MG63 (cell line): ENCODE measurements at regions not wholly inside any gene's neighbourhood (a gene's known extent, or its start where the extent isn't known, plus 50 kb on each side); places are given as distances from the start of the nearest gene placed in this dataset.
"Not testable (repeated sequence)": the region's sequence is repeated elsewhere in the genome, so short reads cannot be mapped to it uniquely, and the experiment has no call there.

Experiments used
- DNase-seq: peaks from one replicate; pipeline ENCODE4 v3.0.0-alpha.2; 2020
- H3K27me3 ChIP-seq: fragments of 250-450 bp; sonication (Bioruptor Pico); 2 replicates; pipeline ENCODE4 v1.5.1; 2020; ENCODE audit warnings: mild to moderate bottlenecking, moderate library complexity
- H3K36me3 ChIP-seq: fragments of 250-450 bp; sonication (Bioruptor Pico); 2 replicates; pipeline ENCODE4 v1.5.1; 2020; ENCODE audit warnings: mild to moderate bottlenecking, moderate library complexity
- H3K4me3 ChIP-seq: fragments of 250-450 bp; sonication (Bioruptor Pico); 2 replicates; pipeline ENCODE4 v1.5.1; 2020; ENCODE audit warnings: mild to moderate bottlenecking, moderate library complexity
- H3K9me3 ChIP-seq: fragments of 250-450 bp; sonication (Bioruptor Pico); 2 replicates; pipeline ENCODE4 v1.5.1; 2020; ENCODE audit warnings: mild to moderate bottlenecking, moderate library complexity

DNA sequence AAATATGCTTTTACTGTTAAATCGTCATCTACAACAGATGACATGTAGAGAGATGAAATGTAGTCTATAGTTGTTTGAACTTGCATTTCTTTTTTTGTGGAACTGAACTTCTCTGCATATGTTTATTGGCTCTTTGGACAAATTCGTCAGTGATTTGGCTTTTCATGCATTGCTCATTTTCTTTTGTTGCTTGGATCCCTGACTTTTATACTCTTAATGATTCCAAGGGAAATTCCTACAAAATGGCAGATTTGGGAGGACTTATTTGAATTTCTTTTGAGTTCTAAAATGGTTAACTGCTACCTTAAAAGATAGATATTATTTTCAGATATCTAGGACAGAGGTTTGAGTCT is 65.4 kb downstream of the UTRN start:
- DNase-seq: no peak
- H3K4me3 ChIP-seq: 0 out of 2 replicates have a peak overlapping the region, but pooled peaks have one; percentile 3

DNA sequence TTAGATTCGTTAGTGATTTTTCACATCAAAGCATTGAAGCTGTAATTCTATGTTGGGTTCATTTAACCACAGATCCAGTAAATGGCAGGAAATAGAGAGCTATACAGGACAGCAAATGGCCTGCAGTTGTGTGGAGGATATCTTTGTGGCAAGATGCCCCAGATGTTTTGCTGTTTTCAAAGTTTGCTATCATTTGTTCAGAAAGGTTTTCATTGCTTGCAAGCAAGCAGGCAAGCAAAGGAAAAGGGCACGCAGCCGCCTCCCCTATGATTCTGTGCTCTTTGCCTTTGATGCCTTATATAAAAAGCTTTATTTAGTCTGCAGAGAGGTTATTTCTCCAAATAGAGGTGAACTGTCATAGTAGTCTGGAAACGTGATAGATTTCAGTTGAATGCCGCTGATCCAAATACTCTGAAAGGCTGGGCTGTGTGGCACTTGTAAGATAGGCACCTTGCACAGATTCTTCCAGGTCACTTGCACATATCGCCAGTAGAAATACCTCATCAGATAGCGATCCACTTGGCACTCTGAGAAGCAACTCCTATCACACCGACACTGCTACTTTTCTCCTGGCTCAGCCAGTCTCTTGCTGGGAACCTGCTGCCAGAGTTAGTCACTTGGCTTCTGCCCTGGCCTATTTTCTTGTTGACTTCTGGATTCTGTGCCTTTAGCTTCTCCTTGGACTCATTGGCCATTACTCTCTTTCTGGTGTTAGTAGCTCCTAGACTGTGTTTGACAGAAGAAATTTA is 66.4 kb downstream of the UTRN start:
- peak; percentile 52 for DNase-seq
- Histone ChIP-seq H3K36me3 (no peaks in the 10 kb centered on the region), H3K4me3 (no peak overlapping the region), H3K9me3 (no peaks in the 10 kb centered on the region), H3K27me3 (no peaks in the 10 kb centered on the region)

More for the DNA sequence above, 65.4 kb downstream of the UTRN start:
- Histone ChIP-seq H3K9me3 (no peaks in the 10 kb centered on the region), H3K27me3 (no peaks in the 10 kb centered on the region), H3K36me3 (no peaks in the 10 kb centered on the region)

DNA sequence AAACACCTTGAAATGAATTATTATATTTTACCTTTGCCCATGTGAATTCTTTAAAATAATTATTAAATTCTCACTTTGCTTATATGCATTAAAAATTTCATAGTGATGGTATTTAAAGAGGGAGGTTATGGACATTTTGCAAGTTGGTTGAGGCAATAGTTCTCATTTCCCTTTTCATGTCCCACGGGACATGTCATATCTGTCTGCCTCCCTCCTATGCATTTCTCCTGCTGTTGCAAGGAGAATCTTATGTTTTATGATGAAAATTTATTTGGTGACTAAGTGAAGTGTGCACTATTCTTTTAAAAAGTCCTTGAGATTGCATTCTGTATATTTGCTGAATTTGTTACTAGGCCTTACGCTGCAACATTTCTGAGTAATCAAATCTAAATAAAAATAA is 67.2 kb downstream of the UTRN start:
- Histone ChIP-seq H3K4me3 (no peak overlapping the region), H3K9me3 (no peaks in the 10 kb centered on the region), H3K27me3 (no peaks in the 10 kb centered on the region), H3K36me3 (no peaks in the 10 kb centered on the region)
- DNase-seq: no peak

DNA sequence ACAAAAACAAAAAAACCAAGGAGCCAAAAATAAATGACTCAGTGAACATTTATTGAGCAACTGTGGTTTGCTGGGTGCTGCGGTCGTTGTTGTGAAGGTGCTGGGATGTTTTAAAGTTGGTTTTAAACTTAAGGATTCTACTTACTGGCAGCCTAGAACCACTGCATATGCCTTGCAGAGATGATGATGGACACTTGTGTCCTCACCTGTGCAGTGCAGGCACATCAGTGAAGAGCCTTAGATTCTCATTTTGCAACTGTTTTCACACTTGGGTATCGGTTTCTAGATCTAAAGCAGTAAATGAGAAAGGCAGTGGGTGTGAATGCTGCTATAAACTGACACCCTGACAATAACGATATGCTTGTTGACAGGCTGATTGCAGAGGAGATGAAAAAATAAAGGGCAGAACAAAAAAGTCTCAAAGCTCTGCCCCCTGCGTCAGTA is 68.8 kb downstream of the UTRN start:
- Histone ChIP-seq H3K4me3 (no peak overlapping the region), H3K36me3 (no peaks in the 10 kb centered on the region), H3K9me3 (no peaks in the 10 kb centered on the region), H3K27me3 (no peaks in the 10 kb centered on the region)
- DNase-seq: no peak

DNA sequence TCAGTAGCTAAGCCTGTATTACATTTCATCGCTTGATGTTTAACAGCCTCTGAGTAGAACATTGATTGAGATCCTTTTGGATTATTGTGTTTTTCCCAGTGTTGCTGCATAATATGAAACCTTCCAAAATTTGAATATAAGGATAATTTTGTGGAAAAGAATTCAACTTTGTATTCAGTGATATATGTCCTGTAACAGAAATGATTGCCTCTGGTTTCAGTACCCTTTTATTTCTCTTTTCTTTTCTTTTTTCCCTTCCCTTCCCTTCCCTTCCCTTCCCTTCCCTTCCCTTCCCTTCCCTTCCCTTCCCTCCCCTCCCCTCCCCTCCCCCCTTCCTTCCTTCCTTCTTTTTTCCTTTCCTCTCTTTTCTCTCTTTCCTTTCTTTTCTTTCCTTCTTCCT is 74.6 kb downstream of the UTRN start:
- DNase-seq: no peak
- Histone ChIP-seq H3K9me3 (no peaks in the 10 kb centered on the region), H3K27me3 (no peaks in the 10 kb centered on the region), H3K4me3 (no peak overlapping the region), H3K36me3 (no peaks in the 10 kb centered on the region)

DNA sequence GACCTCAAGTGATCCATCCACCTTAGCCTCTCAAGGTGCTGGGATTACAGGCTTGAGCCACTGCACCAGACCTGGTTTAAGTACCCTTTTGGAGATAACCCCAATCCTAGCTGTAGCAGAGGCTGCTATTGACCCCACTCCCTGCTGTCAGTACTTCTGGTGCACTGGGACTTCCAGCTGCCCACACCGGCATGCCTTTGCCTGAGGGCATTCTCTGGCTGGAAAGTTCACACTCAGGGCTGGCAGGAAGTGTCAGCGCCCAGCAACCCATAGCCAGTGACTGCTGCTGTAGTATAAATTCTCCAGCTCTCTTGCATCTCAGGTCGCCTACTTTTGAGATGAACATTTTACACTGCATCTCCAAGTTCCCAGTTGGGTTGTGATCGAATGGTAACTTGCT is 75.3 kb downstream of the UTRN start:
- peak; percentile 54 for DNase-seq
- Histone ChIP-seq H3K27me3 (no peaks in the 10 kb centered on the region), H3K4me3 (no peak overlapping the region), H3K36me3 (no peaks in the 10 kb centered on the region), H3K9me3 (no peaks in the 10 kb centered on the region)

DNA sequence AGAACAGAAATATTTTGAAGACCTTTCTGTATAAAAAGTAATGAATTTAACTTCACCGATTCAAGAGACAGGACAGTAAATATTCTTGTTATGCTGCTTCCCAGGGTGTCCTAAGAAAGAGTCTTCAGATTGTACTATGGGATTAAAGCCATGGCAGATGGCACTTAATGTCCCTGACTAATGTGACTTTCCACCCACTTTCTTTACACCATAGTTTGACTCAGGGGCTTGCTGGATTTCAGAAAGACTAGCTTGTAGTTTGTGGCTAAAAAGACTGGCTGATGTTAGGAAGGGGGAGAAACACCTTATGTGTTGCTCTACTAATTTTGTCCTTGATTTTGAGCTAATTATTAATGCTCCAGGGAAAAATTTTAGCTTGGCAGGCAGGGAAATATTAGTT is 75.9 kb downstream of the UTRN start:
- Histone ChIP-seq H3K4me3 (no peak overlapping the region), H3K36me3 (no peaks in the 10 kb centered on the region), H3K27me3 (no peaks in the 10 kb centered on the region), H3K9me3 (no peaks in the 10 kb centered on the region)
- no peak for DNase-seq

DNA sequence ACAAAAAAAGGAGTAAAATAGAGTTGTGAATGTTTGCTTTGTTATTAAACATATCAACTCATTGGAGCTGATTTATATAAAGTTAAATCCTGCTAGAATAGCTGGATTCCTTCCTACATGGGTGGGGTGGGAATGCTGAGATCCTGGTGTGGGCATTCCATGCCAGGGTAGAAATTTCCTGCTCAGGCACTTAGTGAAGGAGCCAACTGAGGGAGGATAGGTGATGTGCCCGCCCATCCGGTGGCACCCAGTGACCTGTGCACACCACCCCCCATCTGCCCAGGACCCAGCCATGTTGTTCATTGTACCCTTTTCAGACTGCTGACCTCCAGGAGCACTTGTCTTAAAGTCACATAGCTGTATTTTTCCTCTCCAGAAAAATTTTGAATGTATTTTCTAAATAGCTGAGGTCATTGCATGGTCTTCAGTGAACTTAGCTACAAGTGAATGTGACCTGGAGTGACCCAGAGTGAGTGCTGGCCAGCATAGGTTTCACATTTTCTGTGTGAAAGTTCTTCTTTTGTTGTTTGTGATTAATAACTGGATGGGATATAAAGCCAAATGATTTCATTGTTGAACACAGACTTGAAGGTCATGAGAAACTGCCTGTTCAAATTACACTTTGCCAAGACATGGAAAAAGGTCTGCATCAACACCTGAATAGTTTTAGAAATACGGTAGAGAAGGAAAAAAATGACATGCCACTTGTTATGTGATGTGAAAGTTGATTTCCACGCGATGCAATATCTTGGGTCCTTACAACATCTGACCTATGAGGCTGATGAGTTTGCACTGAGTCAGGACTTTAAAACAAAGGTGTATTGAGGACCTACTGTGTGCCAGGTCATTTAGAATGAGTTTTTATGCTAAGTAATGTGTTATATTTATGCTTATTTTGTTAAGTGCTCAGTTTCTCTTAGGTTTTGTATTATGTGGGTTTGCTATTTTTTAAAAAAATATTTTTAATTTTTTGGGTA is 77.2 kb downstream of the UTRN start:
- Histone ChIP-seq H3K4me3 (no peak overlapping the region), H3K36me3 (no peaks in the 10 kb centered on the region), H3K9me3 (no peaks in the 10 kb centered on the region), H3K27me3 (no peaks in the 10 kb centered on the region)
- DNase-seq: peak; percentile 23

DNA sequence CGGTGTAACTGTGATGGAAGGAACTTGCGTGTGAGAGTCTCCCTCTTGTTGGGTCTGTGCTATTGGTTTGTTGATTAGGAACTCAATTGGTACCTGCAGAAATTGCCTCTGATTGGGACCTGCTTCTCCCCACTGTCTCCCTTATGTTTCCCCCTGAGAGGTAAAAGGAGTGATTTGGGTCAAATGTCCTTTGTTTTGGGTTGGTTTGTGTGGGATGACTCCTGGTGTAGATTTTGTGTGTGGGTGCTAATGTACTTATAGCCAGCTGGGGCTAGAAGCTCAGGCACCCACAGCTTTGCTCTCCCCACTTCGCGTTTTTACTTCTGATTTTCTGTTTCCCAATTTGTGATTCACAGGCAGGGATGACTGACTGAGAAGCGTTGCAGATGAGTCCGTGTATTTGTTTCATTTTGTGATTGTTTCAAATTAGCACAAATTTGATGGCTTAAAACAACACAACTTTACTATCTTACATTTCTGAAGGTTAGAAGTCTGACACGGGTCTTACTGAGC is 79.1 kb downstream of the UTRN start:
- Histone ChIP-seq H3K36me3 (no peaks in the 10 kb centered on the region), H3K4me3 (no peak overlapping the region), H3K9me3 (no peaks in the 10 kb centered on the region), H3K27me3 (no peaks in the 10 kb centered on the region)
- DNase-seq: no peak

DNA sequence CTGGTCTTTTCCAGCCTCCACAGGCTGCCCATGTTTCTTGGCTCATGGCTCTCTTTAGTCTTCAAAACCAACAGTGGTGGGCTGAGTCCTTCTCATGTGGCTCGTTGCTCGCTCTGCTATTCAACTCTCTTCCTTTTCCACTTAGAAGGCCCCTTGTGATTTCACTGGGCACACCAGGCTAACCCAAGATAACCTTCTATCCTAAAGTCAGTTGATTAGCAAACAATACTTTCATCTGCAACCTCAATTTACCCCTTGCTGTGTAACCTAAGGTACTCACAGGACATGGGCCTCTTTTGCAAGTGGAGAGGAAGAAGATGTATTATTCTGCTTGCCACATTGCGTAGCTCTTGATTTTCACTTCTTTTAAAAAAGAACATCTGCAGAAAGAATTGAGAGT is 79.6 kb downstream of the UTRN start:
- H3K27me3 ChIP-seq: no peaks in the 10 kb centered on the region
- no peak overlapping the region for H3K4me3 ChIP-seq
- no peaks in the 10 kb centered on the region for H3K36me3 ChIP-seq
- H3K9me3 ChIP-seq: no peaks in the 10 kb centered on the region
- no peak for DNase-seq

DNA sequence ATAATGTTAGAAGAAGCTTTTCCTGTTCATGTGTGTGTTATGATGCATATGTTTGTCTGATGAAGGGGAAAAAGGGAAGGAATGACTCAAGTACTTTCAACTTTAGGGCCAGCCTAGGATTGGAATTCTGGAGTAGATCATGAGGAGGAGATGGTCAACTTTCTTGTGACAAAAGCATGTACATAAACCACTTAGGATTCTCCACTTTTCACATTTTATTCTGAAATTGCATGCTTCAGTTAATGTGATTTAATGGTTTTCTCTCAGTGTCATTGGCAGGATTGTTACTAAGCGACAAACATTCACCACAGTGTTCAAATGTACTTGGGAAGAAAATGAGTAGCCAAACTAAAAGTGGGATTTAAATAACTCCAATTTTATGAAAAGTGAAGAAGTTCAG is 80.1 kb downstream of the UTRN start:
- DNase-seq: no peak
- Histone ChIP-seq H3K4me3 (no peak overlapping the region), H3K9me3 (no peaks in the 10 kb centered on the region), H3K27me3 (no peaks in the 10 kb centered on the region), H3K36me3 (no peaks in the 10 kb centered on the region)

DNA sequence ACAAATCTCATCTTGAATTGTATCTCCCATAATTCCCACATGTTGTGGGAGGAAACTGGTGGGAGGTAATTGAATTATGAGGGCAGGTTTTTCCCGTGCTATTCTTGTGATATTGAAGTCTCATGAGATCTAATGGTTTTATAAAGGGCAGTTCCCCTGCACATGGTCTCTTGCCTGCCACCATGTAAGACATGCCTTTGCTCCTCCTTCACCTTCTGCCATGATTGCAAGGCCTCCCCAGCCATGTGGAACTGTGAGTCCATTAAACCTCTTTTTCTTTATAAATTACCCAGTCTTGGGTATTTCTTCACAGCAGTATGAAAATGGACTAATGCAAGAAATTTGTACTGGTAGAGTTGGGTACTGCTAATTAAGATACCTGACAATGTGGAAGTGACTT is 84.6 kb downstream of the UTRN start:
- H3K27me3 ChIP-seq, DNase-seq, H3K4me3 ChIP-seq, H3K9me3 ChIP-seq, H3K36me3 ChIP-seq: not testable (repeated sequence)

DNA sequence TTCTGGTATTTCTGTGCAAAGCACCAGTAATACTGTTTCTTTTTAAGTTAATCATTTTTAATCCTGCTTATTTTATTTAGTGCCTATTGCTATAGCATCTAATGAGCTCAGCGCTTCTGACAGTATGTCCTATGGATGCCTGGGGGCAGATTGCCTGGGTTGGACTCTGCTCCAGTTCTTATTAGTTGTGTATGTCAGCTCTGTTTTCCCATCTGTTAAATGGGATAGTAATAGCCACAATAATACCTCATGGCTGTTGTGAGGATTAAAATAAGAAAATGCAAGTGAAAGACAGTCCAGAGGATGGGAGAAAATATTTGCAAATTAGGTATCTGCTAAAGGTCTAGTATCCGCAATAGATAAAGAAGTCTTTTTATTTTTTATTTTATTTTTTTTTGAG is 87.0 kb downstream of the UTRN start:
- no peak for DNase-seq
- Histone ChIP-seq H3K9me3 (no peaks in the 10 kb centered on the region), H3K27me3 (no peaks in the 10 kb centered on the region), H3K4me3 (no peak overlapping the region), H3K36me3 (no peaks in the 10 kb centered on the region)

DNA sequence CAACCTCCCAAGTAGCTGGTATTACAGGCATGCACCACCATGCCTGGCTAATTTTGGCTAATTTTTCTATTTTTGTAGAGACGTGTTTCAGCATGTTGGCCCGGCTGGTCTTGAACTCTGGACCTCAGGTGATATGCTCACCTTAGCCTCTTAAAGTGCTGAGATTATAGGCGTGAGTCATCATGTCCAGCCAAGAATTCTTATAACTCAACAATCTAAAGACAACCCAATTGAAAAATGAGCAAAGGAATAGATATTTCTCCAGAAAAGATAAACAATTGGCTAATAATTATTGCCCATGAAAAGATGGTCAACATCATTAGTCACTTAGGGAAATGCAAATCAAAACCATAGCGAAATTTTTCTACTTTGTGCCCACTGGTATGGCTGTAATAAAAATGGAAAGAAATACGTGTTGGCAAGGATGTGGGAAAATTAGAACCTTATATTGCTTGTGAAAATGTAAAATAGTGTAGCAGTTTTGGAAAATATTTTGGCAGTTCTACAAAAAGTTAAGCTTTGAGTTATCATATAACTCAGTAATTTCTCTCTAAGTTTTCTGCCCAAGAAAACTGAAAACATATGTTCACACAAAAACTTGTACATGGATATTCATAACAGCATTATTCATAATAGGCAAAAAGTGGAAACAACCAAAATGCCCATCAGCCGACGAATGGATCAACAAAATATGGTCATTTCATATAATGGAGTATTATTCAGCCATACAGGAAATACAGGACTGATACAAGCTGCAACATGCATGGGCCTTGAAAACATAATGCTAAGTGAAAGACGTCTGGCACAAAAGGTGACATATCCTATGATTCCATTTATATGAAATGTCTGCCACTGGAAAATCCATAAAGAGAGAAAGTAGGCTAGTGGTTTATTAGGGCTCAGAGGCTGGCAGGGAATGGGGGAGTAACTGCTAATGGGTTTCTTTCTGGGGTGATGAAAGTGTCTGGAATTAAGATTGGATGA is 87.8 kb downstream of the UTRN start:
- DNase-seq: no peak

DNA sequence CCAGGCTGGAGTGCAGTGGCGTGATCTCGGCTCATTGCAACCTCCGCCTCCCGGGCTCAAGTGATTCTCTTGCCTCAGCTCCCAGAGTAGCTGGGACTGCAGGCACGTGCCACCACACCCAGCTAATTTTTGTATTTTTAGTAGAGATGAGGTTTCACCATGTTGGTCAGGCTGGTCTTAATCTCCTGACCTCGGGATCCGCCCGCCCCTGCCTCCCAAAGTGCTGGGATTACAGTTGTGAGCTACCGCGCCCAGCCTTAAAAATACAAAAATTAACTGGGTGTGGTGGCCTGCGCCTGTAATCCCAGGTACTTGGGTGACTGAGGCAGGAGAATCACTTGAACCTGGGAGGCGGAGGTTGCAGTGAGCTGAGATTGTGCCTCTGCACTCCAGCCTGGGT is 89.4 kb downstream of the UTRN start:
- DNase-seq, H3K36me3 ChIP-seq: not testable (repeated sequence)

More for the DNA sequence above, 87.8 kb downstream of the UTRN start:
- H3K4me3 ChIP-seq: no peak overlapping the region
- H3K36me3 ChIP-seq: no peaks in the 10 kb centered on the region
- H3K9me3 ChIP-seq: no peaks in the 10 kb centered on the region
- no peaks in the 10 kb centered on the region for H3K27me3 ChIP-seq

DNA sequence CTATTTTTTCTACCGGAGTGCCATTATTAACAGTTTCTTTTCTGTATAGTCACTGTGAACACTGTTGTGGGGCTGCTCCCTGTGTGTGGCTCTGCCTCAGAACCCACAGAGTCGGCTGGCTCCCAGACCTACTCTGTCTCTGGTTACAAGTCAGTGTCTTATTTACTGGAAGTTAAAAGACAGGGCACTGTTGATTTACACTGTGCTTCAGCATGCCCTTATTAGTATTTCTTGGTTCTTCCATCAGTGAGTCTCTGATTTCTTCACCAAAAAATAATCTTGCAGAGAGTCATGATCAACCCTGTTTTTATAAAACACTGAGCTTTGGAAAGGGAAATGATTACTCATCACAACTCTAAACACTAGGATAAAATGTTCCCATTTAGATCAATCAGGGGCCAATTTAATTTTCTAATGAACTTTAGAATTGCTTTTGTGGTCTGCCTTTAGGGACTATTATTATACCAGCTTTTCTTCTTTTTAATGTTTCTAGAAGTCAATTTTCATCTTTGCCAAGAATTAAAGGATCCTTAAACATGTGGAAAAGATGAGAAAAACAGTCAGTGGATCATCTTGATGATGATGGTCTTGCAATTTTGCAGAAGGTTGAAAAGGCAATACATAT is 92.6 kb downstream of the UTRN start:
- peak; percentile 17 for DNase-seq
- Histone ChIP-seq H3K36me3 (no peaks in the 10 kb centered on the region; the same call in 1 of the 2 replicates), H3K4me3 (no peak overlapping the region), H3K27me3 (no peaks in the 10 kb centered on the region), H3K9me3 (no peaks in the 10 kb centered on the region; the same call in none of the 2 replicates)

More for the DNA sequence above, 89.4 kb downstream of the UTRN start:
- H3K4me3 ChIP-seq, H3K9me3 ChIP-seq, H3K27me3 ChIP-seq: not testable (repeated sequence)
